ENCODE measurements at regions not wholly inside any gene's neighbourhood (a gene's known extent, or its start where the extent isn't known, plus 50 kb on each side); places are given as distances from the start of the nearest gene placed in this dataset.

DNA sequence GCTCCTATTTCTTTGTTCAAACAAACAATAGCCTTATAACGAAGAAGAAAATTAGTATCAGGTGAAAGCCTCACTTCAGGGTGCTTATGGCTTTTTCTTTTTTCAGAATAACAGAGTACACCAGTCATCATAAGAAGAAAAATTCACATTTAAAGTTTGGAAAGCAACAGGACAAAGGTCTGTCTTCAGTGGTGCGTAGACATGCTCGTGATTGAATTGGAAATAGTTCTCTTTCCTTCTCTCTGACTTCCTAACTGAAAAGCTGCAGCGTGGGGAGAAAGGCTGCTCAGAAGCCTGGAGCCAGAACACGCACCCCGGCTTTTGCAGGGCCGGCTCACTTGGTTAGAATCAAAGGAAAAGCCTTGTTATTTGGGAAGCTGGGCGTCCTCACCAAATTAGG, 127.6 kb upstream of the ZNF516 start:
- no peaks in the 10 kb centered on the region for H3K27me3 ChIP-seq
- no peaks in the 10 kb centered on the region for H3K36me3 ChIP-seq (replicated peaks in 1 of 2)
- H3K27ac ChIP-seq: no peak overlapping the region
- no peak overlapping the region for H3K4me3 ChIP-seq
- peaks cover 30 to 37% of the 10 kb centered on the region in 2 donors for H3K4me1 ChIP-seq (replicated peaks in 1 of 2)
- intact Hi-C loops (cut with DNase I): loop anchor here in 1 of 2 donors (5.0 to 10.0 kb wide), 3 partner anchors 50 to 218 kb away; no protein-coding TSS in a partner anchor
- 84 to 91% (median 89%) methylated on average over 8 of the region's 8 CpGs for WGBS, 4 donors
- DNase-seq: no peak
- H3K9me3 ChIP-seq (replicated peaks in 1 of 3): no peaks in the 10 kb centered on the region
- TF ChIP-seq, protein P1, sequence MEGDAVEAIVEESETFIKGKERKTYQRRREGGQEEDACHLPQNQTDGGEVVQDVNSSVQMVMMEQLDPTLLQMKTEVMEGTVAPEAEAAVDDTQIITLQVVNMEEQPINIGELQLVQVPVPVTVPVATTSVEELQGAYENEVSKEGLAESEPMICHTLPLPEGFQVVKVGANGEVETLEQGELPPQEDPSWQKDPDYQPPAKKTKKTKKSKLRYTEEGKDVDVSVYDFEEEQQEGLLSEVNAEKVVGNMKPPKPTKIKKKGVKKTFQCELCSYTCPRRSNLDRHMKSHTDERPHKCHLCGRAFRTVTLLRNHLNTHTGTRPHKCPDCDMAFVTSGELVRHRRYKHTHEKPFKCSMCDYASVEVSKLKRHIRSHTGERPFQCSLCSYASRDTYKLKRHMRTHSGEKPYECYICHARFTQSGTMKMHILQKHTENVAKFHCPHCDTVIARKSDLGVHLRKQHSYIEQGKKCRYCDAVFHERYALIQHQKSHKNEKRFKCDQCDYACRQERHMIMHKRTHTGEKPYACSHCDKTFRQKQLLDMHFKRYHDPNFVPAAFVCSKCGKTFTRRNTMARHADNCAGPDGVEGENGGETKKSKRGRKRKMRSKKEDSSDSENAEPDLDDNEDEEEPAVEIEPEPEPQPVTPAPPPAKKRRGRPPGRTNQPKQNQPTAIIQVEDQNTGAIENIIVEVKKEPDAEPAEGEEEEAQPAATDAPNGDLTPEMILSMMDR (IDR thresholded peaks at IDR 0.05): no peak
- TF ChIP-seq POLR2A (IDR thresholded peaks at IDR 0.05): no peak

DNA sequence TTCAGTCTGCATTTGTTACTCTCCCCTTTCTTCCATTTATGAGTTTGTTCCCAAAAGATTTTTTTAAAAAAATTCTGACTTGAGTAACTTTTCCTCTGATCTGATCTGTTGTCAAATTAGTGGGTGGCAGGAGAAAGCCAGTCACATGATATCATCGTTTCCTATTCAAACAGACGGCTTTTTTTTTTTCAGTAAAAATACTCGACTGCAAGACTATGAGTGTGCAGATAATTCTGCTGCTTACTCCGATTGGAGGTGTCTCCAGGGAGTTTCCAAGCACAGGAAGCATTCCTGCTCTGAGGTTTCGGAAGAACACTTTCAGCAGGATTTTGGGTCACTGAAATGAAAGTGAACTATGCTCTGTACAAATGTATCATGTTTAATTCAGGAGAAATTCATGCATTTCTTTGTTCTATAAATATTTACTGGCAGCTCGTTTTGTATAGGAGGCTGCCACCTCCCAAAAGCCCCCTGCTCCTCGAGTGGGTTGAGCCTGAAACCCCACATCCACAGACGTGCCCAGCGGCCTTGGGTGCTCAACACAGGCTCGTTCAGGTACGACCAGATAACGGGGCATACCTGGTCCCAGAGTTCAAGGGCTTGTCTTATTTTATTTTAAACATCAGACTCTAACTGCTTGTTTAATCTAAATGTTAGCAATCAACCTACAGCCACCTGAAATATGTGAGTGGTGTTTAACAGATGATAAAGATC, 126.9 kb upstream of the ZNF516 start:
- H3K9me3 ChIP-seq (replicated peaks in 1 of 3): no peaks in the 10 kb centered on the region
- H3K36me3 ChIP-seq (replicated peaks in 1 of 2): no peaks in the 10 kb centered on the region
- peak overlapping the region in 3 of 5 donors; percentile 70 to 97 (median 95) for H3K27ac ChIP-seq
- 12 to 26% (median 21%) methylated on average over 12 of the region's 12 CpGs for WGBS, 4 donors
- peak in 1 of 2 donors; percentile 22 for TF ChIP-seq POLR2A (IDR thresholded peaks at IDR 0.05)
- TF ChIP-seq, protein P1 (IDR thresholded peaks at IDR 0.05): no peak
- H3K27me3 ChIP-seq: no peaks in the 10 kb centered on the region
- DNase-seq: peak in 4 of 7 donors; percentile 23 to 30 (median 26)
- intact Hi-C loops (cut with DNase I): loop anchor here in 1 of 2 donors (5.0 to 10.0 kb wide), 3 partner anchors 50 to 217 kb away; no protein-coding TSS in a partner anchor
- H3K4me1 ChIP-seq (replicated peaks in 1 of 2): peaks cover 30 to 37% of the 10 kb centered on the region in 2 donors
- H3K4me3 ChIP-seq: peak overlapping the region in 1 of 4 donors; percentile 44

DNA sequence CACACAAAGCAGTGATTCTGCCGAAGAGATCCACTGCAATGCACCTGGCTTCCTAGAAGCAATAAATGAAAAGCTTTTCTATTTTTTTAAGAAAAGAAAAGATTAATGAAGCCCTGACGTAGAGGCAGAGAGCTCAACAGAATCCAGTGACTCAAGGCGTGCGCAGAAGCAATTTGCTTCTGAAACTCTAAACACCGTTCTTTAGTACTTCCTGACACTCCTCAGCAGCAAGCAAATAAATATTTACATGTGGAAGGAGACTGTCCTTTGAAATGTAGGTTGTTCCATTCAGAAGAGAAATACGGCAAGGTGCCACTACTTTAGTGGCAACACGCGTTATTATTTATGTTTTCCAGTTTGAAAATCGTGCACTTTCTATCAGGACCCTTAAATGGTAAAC, 126.2 kb upstream of the ZNF516 start:
- TF ChIP-seq, protein P1 (IDR thresholded peaks at IDR 0.05): no peak
- peak in 1 of 2 donors; percentile 45 for TF ChIP-seq POLR2A (IDR thresholded peaks at IDR 0.05)
- Histone ChIP-seq H3K27ac (peak overlapping the region in 3 of 5 donors; percentile 95 to 97 (median 96)), H3K36me3 (replicated peaks in 1 of 2) (no peaks in the 10 kb centered on the region), H3K4me3 (peak overlapping the region in 1 of 4 donors; percentile 44), H3K27me3 (no peaks in the 10 kb centered on the region), H3K4me1 (replicated peaks in 1 of 2) (peaks cover 30 to 37% of the 10 kb centered on the region in 2 donors), H3K9me3 (replicated peaks in 1 of 3) (no peaks in the 10 kb centered on the region)
- peak in 1 of 7 donors; percentile 40 for DNase-seq
- WGBS, 4 donors: 33 to 52% (median 48%) methylated on average over 9 of the region's 9 CpGs
- intact Hi-C loops (cut with DNase I): loop anchor here in 1 of 2 donors (5.0 to 10.0 kb wide), 3 partner anchors 51 to 216 kb away; no protein-coding TSS in a partner anchor

DNA sequence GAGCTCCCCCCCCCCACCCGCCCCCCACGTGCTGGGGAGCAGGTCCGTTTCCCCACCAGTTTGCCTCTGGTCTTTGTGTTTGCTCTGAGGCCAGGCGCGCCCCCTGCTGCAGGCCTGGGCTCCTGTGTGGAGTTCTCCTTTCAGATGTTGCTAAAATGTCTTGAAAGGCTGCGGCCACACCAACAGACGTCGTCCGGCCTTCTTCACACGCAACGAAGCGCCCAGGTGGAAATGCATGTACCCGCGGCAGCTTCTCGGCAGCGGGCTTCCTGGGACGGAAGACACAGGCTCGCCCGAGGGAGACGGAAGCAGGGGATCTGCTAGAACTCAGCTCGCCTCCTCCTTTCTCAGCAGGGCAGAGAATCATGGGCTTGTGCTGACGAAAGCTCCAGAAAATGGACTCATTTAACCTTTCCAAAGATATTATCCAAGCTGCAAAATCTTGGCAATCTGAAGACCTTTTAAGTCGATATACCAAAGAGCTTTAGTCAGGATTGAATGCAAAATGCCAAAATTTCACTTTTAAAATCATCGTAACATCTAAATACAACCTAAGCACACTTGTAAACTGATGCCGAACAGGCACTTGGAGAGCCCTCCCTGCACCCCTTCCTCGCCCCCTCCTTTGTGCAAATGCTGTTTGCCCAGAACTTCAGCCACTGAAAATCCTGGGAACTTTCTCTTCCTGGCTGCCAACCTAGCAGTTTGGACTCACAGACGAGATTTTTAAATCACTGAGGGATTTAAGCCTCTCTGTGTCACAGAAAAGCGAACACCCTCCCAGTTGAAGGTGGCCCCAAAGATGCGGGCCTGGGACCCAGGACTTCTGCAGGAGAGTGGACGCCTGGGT, 125.5 kb upstream of the ZNF516 start:
- peak overlapping the region in 4 of 5 donors; percentile 83 to 97 (median 96) for H3K27ac ChIP-seq
- 23 to 47% (median 33%) methylated on average over 11 to 30 of the region's 30 CpGs for WGBS, 4 donors
- intact Hi-C loops (cut with DNase I): loop anchor here in 1 of 2 donors (5.0 to 10.0 kb wide), 3 partner anchors 52 to 216 kb away; no protein-coding TSS in a partner anchor

More for the DNA sequence above, 125.5 kb upstream of the ZNF516 start:
- Histone ChIP-seq H3K9me3 (replicated peaks in 1 of 3) (no peaks in the 10 kb centered on the region), H3K4me3 (peak overlapping the region in 2 of 4 donors; percentile 33 to 50), H3K36me3 (replicated peaks in 1 of 2) (no peaks in the 10 kb centered on the region), H3K4me1 (replicated peaks in 1 of 2) (peaks cover 30 to 37% of the 10 kb centered on the region in 2 donors), H3K27me3 (no peaks in the 10 kb centered on the region)
- DNase-seq: peak; percentile 68 to 90 (median 79)
- TF ChIP-seq, protein P1 (IDR thresholded peaks at IDR 0.05): peak; percentile 36 to 60 (median 53)
- TF ChIP-seq POLR2A (IDR thresholded peaks at IDR 0.05): no peak

Data from adrenal gland (tissue), 9 donors.